NCI-H2081 treated with DMSO at 0.1 percent for 48 hours (cell line): ENCODE measurements at regions not wholly inside any gene's neighbourhood (a gene's known extent, or its start where the extent isn't known, plus 50 kb on each side); places are given as distances from the start of the nearest gene placed in this dataset.
A peak's percentile ranks its signal among the peaks of the same experiment; 100 is the strongest.
"Not testable (repeated sequence)": the region's sequence is repeated elsewhere in the genome, so short reads cannot be mapped to it uniquely, and the experiment has no call there.

ENCODE experiments used
- DNase-seq: peaks from one replicate; lab custom pipeline; 2025; lab: John Stamatoyannopoulos, UW

- DNase-seq: no peak
Measured at GRCh38 chr11:112514011-112514740, 253.5 kb upstream of the PLET1 start.

- DNase-seq: no peak
Measured at GRCh38 chr11:112516261-112516660, 255.6 kb upstream of the PLET1 start.

GRCh38 chr11:112516755-112517154 lies 256.1 kb upstream of the PLET1 start:
- no peak for DNase-seq

- DNase-seq: no peak
Measured at GRCh38 chr11:112518371-112518770, 257.7 kb upstream of the PLET1 start.

- no peak for DNase-seq
Measured at GRCh38 chr11:112519751-112520150, 259.1 kb upstream of the PLET1 start.

GRCh38 chr11:112520354-112520753 lies 259.7 kb upstream of the PLET1 start:
- DNase-seq: no peak

- no peak for DNase-seq
Measured at GRCh38 chr11:112522536-112522935, 261.9 kb upstream of the PLET1 start.

- DNase-seq: no peak
Measured at GRCh38 chr11:112523031-112523430, 262.4 kb upstream of the PLET1 start.

GRCh38 chr11:112523477-112523876 lies 262.8 kb upstream of the PLET1 start:
- DNase-seq: peak; percentile 24

GRCh38 chr11:112523951-112524350 lies 263.3 kb upstream of the PLET1 start:
- no peak for DNase-seq

GRCh38 chr11:112524798-112525197 lies 264.1 kb upstream of the PLET1 start:
- no peak for DNase-seq

GRCh38 chr11:112525270-112525669 lies 264.6 kb upstream of the PLET1 start:
- no peak for DNase-seq

GRCh38 chr11:112525844-112526590 lies 265.4 kb upstream of the PLET1 start:
- DNase-seq: no peak

GRCh38 chr11:112526699-112527416 lies 266.2 kb upstream of the PLET1 start:
- DNase-seq: no peak

GRCh38 chr11:112529071-112529470 lies 268.4 kb upstream of the PLET1 start:
- DNase-seq: no peak

GRCh38 chr11:112532506-112532905 lies 271.8 kb upstream of the PLET1 start:
- DNase-seq: no peak

GRCh38 chr11:112533682-112534081 lies 273.0 kb upstream of the PLET1 start:
- no peak for DNase-seq

GRCh38 chr11:112534208-112534607 lies 273.5 kb upstream of the PLET1 start:
- DNase-seq: no peak

- no peak for DNase-seq
Measured at GRCh38 chr11:112537026-112537425, 276.4 kb upstream of the PLET1 start.

- DNase-seq: no peak
Measured at GRCh38 chr11:112537846-112538330, 277.2 kb upstream of the PLET1 start.

GRCh38 chr11:112538534-112539280 lies 278.0 kb upstream of the PLET1 start:
- DNase-seq: no peak

- not testable (repeated sequence) for DNase-seq
Measured at GRCh38 chr11:112539281-112539555, 278.6 kb upstream of the PLET1 start.
